SU-DHL-6 (cell line): ENCODE measurements at regions not wholly inside any gene's neighbourhood (a gene's known extent, or its start where the extent isn't known, plus 50 kb on each side); places are given as distances from the start of the nearest gene placed in this dataset.

ENCODE experiments used
- H2AFZ ChIP-seq: fragments of 200-600 bp; sonication (generic); 2 replicates; pipeline ENCODE4 v1.6.1; 2014; ENCODE audit warnings: low read depth, mild to moderate bottlenecking, moderate library complexity, mixed read lengths, antibody characterized with exemption, low read length; ENCODE audit not compliant: severe bottlenecking
- H3F3A ChIP-seq: fragments of 200-600 bp; shearing (Covaris generic); 2 replicates; pipeline ENCODE4 v1.6.0; 2016; ENCODE audit warnings: antibody characterized with exemption, mild to moderate bottlenecking; ENCODE audit not compliant: insufficient read depth
- H3K27ac ChIP-seq: fragments of 200-600 bp; sonication (generic); 2 replicates; pipeline ENCODE4 v1.5.1; 2016; ENCODE audit warnings: low read depth, mild to moderate bottlenecking, low read length, moderate library complexity, mixed read lengths
- H3K27me3 ChIP-seq: fragments of 200-600 bp; sonication (generic), shearing (Covaris generic); 2 replicates; pipeline ENCODE4 v1.6.0; 2014; ENCODE audit warnings: mild to moderate bottlenecking, low read length
- H3K36me3 ChIP-seq: fragments of 200-600 bp; sonication (generic); 2 replicates; pipeline ENCODE4 v1.6.1; 2014; ENCODE audit warnings: mild to moderate bottlenecking, low read length, mixed read lengths
- H3K4me2 ChIP-seq: fragments of 300-600, 200-600 bp; shearing (Covaris generic), sonication (generic); 2 replicates; pipeline ENCODE4 v1.6.0; 2014; ENCODE audit warnings: low read length, low read depth, mild to moderate bottlenecking; ENCODE audit not compliant: poor library complexity, severe bottlenecking
- H3K4me3 ChIP-seq: fragments of 200-600 bp; sonication (generic); 2 replicates; pipeline ENCODE4 v1.5.1; 2014; ENCODE audit warnings: antibody characterized with exemption, low read length, mild to moderate bottlenecking, mixed read lengths; ENCODE audit not compliant: insufficient read depth, poor library complexity, severe bottlenecking
- H3K79me2 ChIP-seq: fragments of 200-600 bp; sonication (generic); 2 replicates; pipeline ENCODE4 v1.6.1; 2014; ENCODE audit warnings: mild to moderate bottlenecking, low read length, moderate library complexity; ENCODE audit not compliant: insufficient read depth
- H3K9ac ChIP-seq: fragments of 200-600 bp; sonication (generic); 2 replicates; pipeline ENCODE4 v1.7.0; 2014; ENCODE audit warnings: mild to moderate bottlenecking, low read length
- H3K9me2 ChIP-seq: fragments of 200-600 bp; sonication (generic); replicated peaks from 2 replicates; pipeline ENCODE4 v1.6.1; 2014; ENCODE audit warnings: low read length; ENCODE audit not compliant: insufficient read depth
- H3K9me3 ChIP-seq: fragments of 200-600 bp; sonication (generic); 2 replicates; pipeline ENCODE4 v1.6.1; 2014; ENCODE audit warnings: low read length, mixed read lengths; ENCODE audit not compliant: insufficient read depth
- H4K20me1 ChIP-seq: fragments of 200-600 bp; sonication (generic); 2 replicates; pipeline ENCODE4 v1.6.1; 2014; ENCODE audit warnings: low read depth, mild to moderate bottlenecking, antibody characterized with exemption, low read length, moderate library complexity, mixed read lengths
- CTCF ChIP-seq: fragments of 200-600 bp; sonication (generic); IDR thresholded peaks from one replicate; pipeline ENCODE4 v1.5.1; 2017; ENCODE audit warnings: antibody characterized with exemption, mild to moderate bottlenecking, low read length, moderate library complexity; ENCODE audit not compliant: insufficient read depth, poor library complexity, severe bottlenecking
- EZH2phosphoT487 ChIP-seq: fragments of 200-600 bp; sonication (generic), shearing (Covaris generic); conservative IDR thresholded peaks from 2 replicates; pipeline ENCODE4 v1.6.1; 2018; ENCODE audit warnings: mild to moderate bottlenecking, antibody characterized with exemption, low read length, moderate library complexity, mixed read lengths

- no peak overlapping the region for H3K4me3 ChIP-seq
- no peaks in the 10 kb centered on the region for H3K9me3 ChIP-seq
- H3F3A ChIP-seq: no peaks in the 10 kb centered on the region
- H3K36me3 ChIP-seq: no peaks in the 10 kb centered on the region
- H3K27ac ChIP-seq: no peak overlapping the region
- TF ChIP-seq CTCF (no peak), EZH2phosphoT487 (no peak)
- H3K27me3 ChIP-seq: no peaks in the 10 kb centered on the region; the same call in 1 of the 2 replicates
- H2AFZ ChIP-seq: no peak overlapping the region
- no peaks in the 10 kb centered on the region for H4K20me1 ChIP-seq
- H3K9ac ChIP-seq: no peak overlapping the region
- H3K9me2 ChIP-seq: no peaks in the 10 kb centered on the region
- H3K79me2 ChIP-seq: no peaks in the 10 kb centered on the region
- H3K4me2 ChIP-seq: no peak overlapping the region
These were observed 78.1 kb upstream of the BOD1L1 start for GRCh38 chr4:13705521-13706041.

GRCh38 chr4:13706120-13706519 lies 78.6 kb upstream of the BOD1L1 start:
- Histone ChIP-seq H3K9me3 (no peaks in the 10 kb centered on the region), H3K27me3 (no peaks in the 10 kb centered on the region; the same call in 1 of the 2 replicates), H3K4me2 (no peak overlapping the region), H3K9ac (no peak overlapping the region), H3K9me2 (no peaks in the 10 kb centered on the region), H4K20me1 (no peaks in the 10 kb centered on the region), H3K27ac (no peak overlapping the region), H3K79me2 (no peaks in the 10 kb centered on the region), H3K4me3 (no peak overlapping the region), H3F3A (no peaks in the 10 kb centered on the region), H3K36me3 (no peaks in the 10 kb centered on the region), H2AFZ (no peak overlapping the region)
- TF ChIP-seq EZH2phosphoT487 (no peak), CTCF (no peak)

GRCh38 chr4:13706716-13707115 lies 79.2 kb upstream of the BOD1L1 start:
- TF ChIP-seq CTCF (no peak), EZH2phosphoT487 (no peak)
- no peak overlapping the region for H3K9ac ChIP-seq

More at GRCh38 chr4:13706716-13707115, 79.2 kb upstream of the BOD1L1 start:
- Histone ChIP-seq H3K36me3 (no peaks in the 10 kb centered on the region), H2AFZ (no peak overlapping the region), H3K27ac (no peak overlapping the region), H3K4me2 (no peak overlapping the region), H4K20me1 (no peaks in the 10 kb centered on the region), H3K4me3 (no peak overlapping the region), H3K9me3 (no peaks in the 10 kb centered on the region), H3F3A (no peaks in the 10 kb centered on the region), H3K9me2 (no peaks in the 10 kb centered on the region), H3K27me3 (no peaks in the 10 kb centered on the region), H3K79me2 (no peaks in the 10 kb centered on the region)
